ENCODE measurements at regions not wholly inside any gene's neighbourhood (a gene's known extent, or its start where the extent isn't known, plus 50 kb on each side); places are given as distances from the start of the nearest gene placed in this dataset.

- ChIA-PET CTCF (no interaction called here), POLR2A (no interaction called here)
- in situ Hi-C loops (cut with HindIII; ENCODE audit: low pct_unique_long_range_greater_than_20kb, low sequenced_read_pairs) = no loop called here
- no peaks in the 10 kb centered on the region for H3K36me3 ChIP-seq (ENCODE audit: control insufficient read depth, insufficient read depth, low read length)
- H3K27ac ChIP-seq (ENCODE audit: low read length) = no peak overlapping the region
- no peaks in the 10 kb centered on the region for H3K4me1 ChIP-seq (ENCODE audit: control insufficient read depth, insufficient read depth, low read length)
- intact Hi-C loops (cut with micrococcal nuclease; ENCODE audit: unreplicated experiment) = no loop called here
- BruUV-seq (replicated peaks) = no TSS peak
- TF ChIP-seq POLR2AphosphoS5 (IDR thresholded peaks at IDR 0.05; ENCODE audit: low read depth, low read length) (no peak), TCF7L2 (IDR thresholded peaks at IDR 0.05; ENCODE audit: low read depth, low read length) (no peak), CTCF (IDR thresholded peaks at IDR 0.05) (no peak), REST (IDR thresholded peaks at IDR 0.05; ENCODE audit: insufficient read depth in 1 of 2, low read depth in 2 of 2, low read length in 1 of 2) (no peak), SIN3A (IDR thresholded peaks at IDR 0.05; ENCODE audit: borderline replicate concordance, insufficient read depth, low read depth, low read length) (no peak)
- H3K9me3 ChIP-seq (ENCODE audit: control insufficient read depth, insufficient read depth, low read depth, low read length) = no peaks in the 10 kb centered on the region
- DNase-seq (ENCODE audit: low read depth, low spot score) = no peak
- no peak overlapping the region for H3K4me3 ChIP-seq (ENCODE audit: low read depth in 2 of 2, low read length in 2 of 2)
- H3K27me3 ChIP-seq (ENCODE audit: control insufficient read depth, insufficient read depth, low read length) = no peaks in the 10 kb centered on the region; the same call in 1 of the 2 replicates
- ATAC-seq = no peak
These were observed 62.6 kb upstream of the RPS23 start for GRCh38 chr5:82340799-82341198.

- no TSS peak for BruUV-seq (replicated peaks)
- no peak for TF ChIP-seq TCF7L2 (IDR thresholded peaks at IDR 0.05; ENCODE audit: low read depth, low read length)
- intact Hi-C loops (cut with micrococcal nuclease; ENCODE audit: unreplicated experiment) (no loop called here), in situ Hi-C loops (cut with HindIII; ENCODE audit: low pct_unique_long_range_greater_than_20kb, low sequenced_read_pairs) (no loop called here)
- Histone ChIP-seq H3K27me3 (ENCODE audit: control insufficient read depth, insufficient read depth, low read length) (no peaks in the 10 kb centered on the region; the same call in 1 of the 2 replicates), H3K4me1 (ENCODE audit: control insufficient read depth, insufficient read depth, low read length) (no peaks in the 10 kb centered on the region), H3K36me3 (ENCODE audit: control insufficient read depth, insufficient read depth, low read length) (no peaks in the 10 kb centered on the region), H3K4me3 (ENCODE audit: low read depth in 2 of 2, low read length in 2 of 2) (no peak overlapping the region), H3K9me3 (ENCODE audit: control insufficient read depth, insufficient read depth, low read depth, low read length) (no peaks in the 10 kb centered on the region), H3K27ac (ENCODE audit: low read length) (no peak overlapping the region)
- ATAC-seq (no peak), DNase-seq (ENCODE audit: low read depth, low spot score) (no peak)
- ChIA-PET CTCF (no interaction called here), POLR2A (no interaction called here)
These were observed 61.6 kb upstream of the RPS23 start for GRCh38 chr5:82339792-82340191.

GRCh38 chr5:82338771-82339373 lies 60.7 kb upstream of the RPS23 start:
- H3K27me3 ChIP-seq (ENCODE audit: control insufficient read depth, insufficient read depth, low read length) = peaks cover 2% of the 10 kb centered on the region; the same call in 1 of the 2 replicates
- H3K27ac ChIP-seq (ENCODE audit: low read length) = no peak overlapping the region
- DNase-seq (ENCODE audit: low read depth, low spot score) = no peak
- POLR2A ChIA-PET = no interaction called here
- H3K4me1 ChIP-seq (ENCODE audit: control insufficient read depth, insufficient read depth, low read length) = no peaks in the 10 kb centered on the region
- in situ Hi-C loops (cut with HindIII; ENCODE audit: low pct_unique_long_range_greater_than_20kb, low sequenced_read_pairs) (no loop called here), intact Hi-C loops (cut with micrococcal nuclease; ENCODE audit: unreplicated experiment) (no loop called here)
- no peaks in the 10 kb centered on the region for H3K9me3 ChIP-seq (ENCODE audit: control insufficient read depth, insufficient read depth, low read depth, low read length)
- no peak overlapping the region for H3K4me3 ChIP-seq (ENCODE audit: low read depth in 2 of 2, low read length in 2 of 2)
- TF ChIP-seq CTCF (IDR thresholded peaks at IDR 0.05) (no peak), POLR2AphosphoS5 (IDR thresholded peaks at IDR 0.05; ENCODE audit: low read depth, low read length) (no peak), TCF7L2 (IDR thresholded peaks at IDR 0.05; ENCODE audit: low read depth, low read length) (no peak), SIN3A (IDR thresholded peaks at IDR 0.05; ENCODE audit: borderline replicate concordance, insufficient read depth, low read depth, low read length) (no peak), REST (IDR thresholded peaks at IDR 0.05; ENCODE audit: insufficient read depth in 1 of 2, low read depth in 2 of 2, low read length in 1 of 2) (no peak)
- ATAC-seq = no peak
- BruUV-seq (replicated peaks) = no TSS peak
- CTCF ChIA-PET = no interaction called here
- H3K36me3 ChIP-seq (ENCODE audit: control insufficient read depth, insufficient read depth, low read length) = no peaks in the 10 kb centered on the region
